ENCODE measurements at regions not wholly inside any gene's neighbourhood (a gene's known extent, or its start where the extent isn't known, plus 50 kb on each side); places are given as distances from the start of the nearest gene placed in this dataset.

GRCh38 chr7:112395411-112395810, 54.8 kb upstream of the IFRD1 start:
- TF ChIP-seq CTCF (IDR thresholded peaks at IDR 0.05; ENCODE audit: extremely low read depth in 1 of 2, insufficient read depth in 1 of 2, low read depth in 1 of 2, low read length in 2 of 2) (no peak), POLR2A (IDR thresholded peaks at IDR 0.05; ENCODE audit: low read depth, low read length) (no peak), MAX (IDR thresholded peaks at IDR 0.05; ENCODE audit: insufficient read depth, insufficient read length) (no peak)
